GM21825 (cell line): ENCODE measurements at regions not wholly inside any gene's neighbourhood (a gene's known extent, or its start where the extent isn't known, plus 50 kb on each side); places are given as distances from the start of the nearest gene placed in this dataset.
"Not testable (repeated sequence)": the region's sequence is repeated elsewhere in the genome, so short reads cannot be mapped to it uniquely, and the experiment has no call there.

Experiments used
- ATAC-seq: cut with Tn5 transposase; IDR thresholded peaks from one replicate; pipeline ENCODE4 v1.9.1; 2021; ENCODE audit warnings: mild to moderate bottlenecking, moderate library complexity; ENCODE audit not compliant: unreplicated experiment

DNA sequence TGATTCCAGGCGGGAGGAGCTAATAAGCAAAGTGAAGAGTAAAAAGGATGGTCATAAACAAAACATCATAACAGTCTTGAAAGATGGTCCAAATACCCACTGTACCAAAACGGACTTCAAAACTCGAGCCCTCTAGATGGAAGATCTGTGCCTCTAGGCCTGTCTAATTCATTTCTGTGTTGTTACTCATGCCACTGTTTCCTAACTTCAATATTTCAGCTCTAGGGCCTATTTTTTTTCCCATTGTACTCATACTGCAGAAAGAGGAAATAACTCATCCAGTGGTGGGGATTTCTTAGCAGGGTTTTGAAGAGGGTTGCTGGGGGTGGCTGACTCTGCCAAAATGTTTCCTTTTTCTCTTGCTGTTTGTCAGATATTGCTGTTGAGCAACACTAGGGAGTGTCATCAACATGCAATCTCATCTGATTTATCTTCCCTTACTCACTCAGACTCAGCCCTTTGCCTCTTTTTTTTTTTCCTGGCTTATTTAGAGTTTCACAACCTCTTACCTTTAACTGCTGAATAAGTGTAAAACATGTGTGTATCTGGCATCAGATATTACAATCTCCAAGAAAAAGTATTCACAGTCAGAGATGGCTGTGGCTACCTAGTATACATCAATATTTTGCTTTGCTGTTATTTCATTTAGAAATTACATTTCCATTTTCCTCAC is 189.6 kb downstream of the DUSP6 start:
- ATAC-seq, result no peak

- no peak for ATAC-seq
These were observed 190.7 kb downstream of the DUSP6 start for GRCh38 chr12:89161557-89161956.

DNA sequence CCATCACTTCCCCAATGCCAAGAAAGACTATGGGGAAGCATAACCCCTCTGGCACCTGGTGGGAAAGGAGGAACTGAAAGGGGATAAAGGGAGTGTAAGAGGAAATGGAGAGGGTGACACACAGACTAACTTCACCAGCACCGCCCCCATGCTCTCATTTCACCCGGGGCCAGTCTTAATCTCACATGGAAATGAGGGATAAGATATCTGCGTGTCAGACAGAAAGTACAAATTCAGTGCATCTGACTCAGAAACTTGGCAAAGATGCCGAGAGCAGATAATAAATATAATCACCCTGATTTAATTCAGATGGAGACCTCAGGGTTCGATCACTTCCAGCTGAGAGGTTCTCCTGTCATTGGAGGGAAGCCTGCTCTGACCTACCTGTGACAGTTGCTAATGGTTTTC is 191.6 kb downstream of the DUSP6 start:
- no peak for ATAC-seq

- no peak for ATAC-seq
These were observed 194.9 kb downstream of the DUSP6 start for GRCh38 chr12:89157413-89157812.

DNA sequence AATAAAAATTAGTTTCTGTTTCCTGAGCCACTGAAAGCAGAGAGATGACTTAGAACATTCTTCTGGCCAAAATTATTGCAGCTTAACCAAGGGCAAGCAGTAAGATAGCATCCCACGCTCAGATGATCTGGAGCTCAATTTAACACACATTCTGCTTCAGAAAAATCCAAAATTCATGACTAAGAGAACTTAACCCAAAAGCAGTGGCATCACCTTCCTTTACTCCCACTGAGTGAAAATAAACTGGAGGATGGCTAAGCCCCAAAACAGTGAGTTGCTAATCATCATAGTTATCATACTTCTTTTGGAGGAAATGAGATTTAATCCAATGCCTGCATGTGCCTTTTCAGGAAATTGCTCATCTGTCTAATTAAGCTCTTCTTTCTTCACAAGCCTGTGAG is 195.4 kb downstream of the DUSP6 start:
- ATAC-seq, result no peak

DNA sequence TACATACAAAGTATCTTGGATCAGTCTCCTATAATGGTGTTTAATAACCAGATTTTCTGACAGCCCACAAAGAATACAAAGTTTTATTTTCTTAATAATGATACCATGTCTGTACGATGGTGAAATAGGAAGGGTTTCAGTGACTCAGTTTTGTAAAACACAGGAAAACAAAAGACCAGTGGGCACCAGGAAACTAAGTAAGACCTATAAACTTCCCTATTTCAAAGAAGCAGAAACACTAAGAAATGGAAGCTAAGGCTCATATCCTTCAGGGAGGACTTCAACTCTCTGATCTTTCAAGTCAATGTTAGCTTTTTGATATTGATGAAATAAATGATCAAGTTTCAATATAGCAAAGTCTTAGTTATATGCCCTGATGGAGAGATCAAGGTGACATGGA is 196.0 kb downstream of the DUSP6 start:
- no peak for ATAC-seq

DNA sequence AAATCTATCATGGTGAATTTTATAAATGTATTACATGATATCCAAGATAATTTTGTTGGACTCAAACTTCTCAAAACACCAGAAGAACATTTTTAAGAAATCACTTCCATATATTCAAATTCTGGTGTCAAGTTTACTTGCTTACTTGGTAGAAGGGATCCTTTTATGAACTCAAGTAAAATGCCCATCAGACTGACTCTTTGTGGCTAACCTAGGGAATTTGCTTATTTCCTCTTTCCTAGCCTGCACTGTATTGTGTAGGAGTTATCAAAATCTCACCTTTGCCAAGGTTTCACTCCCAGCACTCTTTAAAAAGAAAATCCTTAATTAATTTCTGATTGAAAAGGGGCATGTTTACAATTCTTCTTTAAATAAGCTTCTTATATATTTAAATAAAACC is 196.5 kb downstream of the DUSP6 start:
- ATAC-seq, result no peak

DNA sequence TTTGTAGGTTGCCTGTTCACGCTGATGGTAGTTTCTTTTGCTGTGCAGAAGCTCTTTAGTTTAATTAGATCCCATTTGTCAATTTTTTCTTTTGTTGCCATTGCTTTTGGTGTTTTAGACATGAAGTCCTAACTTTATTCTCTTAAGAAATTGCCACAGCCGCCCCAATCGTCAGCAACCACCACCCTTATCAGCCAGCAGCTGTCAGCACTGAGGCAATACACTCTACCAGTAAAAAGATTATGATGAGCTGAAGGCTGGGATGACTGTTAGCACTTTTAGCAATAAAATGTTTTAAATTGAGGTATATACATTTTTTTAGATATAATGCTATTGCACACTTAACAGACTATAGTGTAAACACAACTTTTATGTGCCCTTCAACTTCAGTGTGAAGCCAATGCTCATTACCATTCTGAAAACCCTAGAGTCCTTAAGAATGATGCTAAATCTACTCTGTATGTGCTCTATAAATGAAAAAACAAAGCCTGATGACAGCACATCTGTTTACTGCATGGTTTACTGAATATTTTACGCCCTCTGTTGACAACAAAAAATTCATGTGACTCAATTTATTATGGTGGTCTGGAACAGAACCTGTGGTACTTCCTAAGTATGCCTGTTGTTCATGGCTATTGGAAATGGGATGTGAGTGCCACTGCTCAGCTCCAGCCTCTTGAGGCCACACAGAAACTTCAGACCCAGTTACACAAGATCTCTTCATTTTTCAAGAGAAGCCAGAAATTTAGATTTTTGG is 197.4 kb downstream of the DUSP6 start:
- ATAC-seq, result no peak

DNA sequence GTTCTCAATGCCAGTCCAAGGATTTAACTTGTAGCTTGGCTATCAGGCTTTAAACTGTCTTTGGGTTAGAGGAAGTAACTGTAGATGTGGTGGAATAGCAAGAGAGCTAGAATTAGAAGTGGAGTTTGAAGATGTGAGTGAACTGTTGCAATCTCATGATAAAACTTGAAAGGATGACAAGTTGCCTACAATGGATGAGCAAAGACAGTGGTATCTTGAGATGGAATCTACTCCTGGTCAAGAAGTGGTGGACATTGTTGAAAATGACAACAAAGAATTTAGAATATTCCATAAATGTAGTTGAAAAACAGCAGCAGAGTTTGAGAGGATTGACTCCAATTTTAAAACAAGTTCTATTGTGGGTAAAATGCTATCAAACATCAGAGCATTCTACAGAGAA is 199.0 kb downstream of the DUSP6 start:
- no peak for ATAC-seq

GRCh38 chr12:89151536-89151935 is 200.8 kb downstream of the DUSP6 start:
- ATAC-seq, result no peak

DNA sequence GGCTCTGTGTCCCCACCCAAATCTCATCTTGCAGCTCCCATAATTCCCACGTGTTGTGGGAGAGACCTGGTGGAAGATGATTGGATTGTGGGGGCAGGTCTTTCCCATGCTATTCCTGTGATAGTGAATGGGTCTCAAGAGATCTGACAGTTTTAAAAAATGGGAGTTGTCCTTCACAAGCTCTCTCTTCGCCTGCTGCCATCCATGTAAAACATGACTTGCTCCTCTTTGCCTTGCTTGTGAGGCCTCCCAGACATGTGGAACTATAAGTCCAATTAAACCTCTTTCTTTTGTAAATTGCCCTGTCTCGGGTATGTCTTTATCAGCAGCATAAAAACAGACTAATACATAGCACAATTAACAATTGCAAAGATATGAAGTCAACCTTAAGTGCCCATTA is 201.5 kb downstream of the DUSP6 start:
- ATAC-seq, result not testable (repeated sequence)

GRCh38 chr12:89140602-89141238 is 211.6 kb downstream of the DUSP6 start:
- ATAC-seq, result no peak

GRCh38 chr12:89140141-89140540 is 212.2 kb downstream of the DUSP6 start:
- ATAC-seq, result no peak

DNA sequence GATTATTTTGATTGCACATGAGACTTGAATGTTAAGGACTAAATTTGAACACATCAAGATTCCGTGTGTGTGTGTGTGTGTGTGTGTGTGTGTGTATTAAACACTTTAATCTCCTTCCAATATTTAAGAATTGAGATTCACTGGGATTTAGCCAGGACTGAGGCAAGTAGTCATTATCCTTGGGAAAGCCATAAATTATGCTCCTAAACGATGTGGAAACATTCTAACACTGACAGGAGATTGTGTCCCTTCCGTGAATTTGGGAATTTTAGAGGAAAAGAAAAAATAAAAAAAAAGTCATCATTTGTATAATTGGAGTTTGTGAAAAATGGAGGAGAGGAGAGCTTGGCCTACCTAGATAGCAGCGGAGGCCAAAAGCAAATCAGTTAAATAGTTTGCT is 212.9 kb downstream of the DUSP6 start:
- ATAC-seq, result no peak

DNA sequence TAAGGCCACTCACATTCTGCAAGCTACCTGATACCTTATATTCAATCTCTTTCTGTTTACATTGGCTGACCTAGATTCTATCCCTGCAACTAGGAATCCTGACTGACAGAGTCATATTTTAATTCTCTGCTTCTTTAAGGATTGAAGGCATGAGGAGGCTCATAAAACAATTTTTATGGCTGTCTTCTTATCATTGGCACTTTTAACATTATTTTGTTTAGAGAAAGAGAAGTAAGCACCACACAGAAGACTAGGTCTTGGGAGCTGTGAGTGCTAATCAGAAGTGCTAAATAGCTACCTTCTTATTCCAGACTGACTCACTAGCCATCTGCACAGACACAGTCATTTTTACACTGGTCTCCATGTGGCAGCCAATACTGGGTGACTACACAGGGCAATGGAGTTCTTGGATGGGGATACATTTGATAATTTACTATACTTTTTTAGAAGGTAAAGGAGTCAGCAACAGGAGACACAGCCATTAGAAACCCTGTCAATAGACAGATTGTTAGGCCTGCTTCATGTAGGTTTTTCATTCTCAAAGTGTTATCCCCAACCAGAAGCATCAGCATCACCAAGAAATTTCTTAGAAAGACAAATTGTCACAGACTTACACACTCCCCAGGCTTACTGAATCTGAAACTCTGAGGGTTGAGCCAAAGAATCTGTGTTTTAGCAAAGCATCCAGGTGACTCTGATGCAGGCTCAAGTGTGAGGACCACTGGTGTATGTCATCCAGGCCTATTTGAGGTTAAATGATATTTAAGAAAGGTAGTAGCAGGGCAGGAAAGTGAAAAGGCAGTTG is 214.1 kb downstream of the DUSP6 start:
- no peak for ATAC-seq

- ATAC-seq, result no peak
These were observed 216.2 kb downstream of the DUSP6 start for GRCh38 chr12:89135976-89136634.

DNA sequence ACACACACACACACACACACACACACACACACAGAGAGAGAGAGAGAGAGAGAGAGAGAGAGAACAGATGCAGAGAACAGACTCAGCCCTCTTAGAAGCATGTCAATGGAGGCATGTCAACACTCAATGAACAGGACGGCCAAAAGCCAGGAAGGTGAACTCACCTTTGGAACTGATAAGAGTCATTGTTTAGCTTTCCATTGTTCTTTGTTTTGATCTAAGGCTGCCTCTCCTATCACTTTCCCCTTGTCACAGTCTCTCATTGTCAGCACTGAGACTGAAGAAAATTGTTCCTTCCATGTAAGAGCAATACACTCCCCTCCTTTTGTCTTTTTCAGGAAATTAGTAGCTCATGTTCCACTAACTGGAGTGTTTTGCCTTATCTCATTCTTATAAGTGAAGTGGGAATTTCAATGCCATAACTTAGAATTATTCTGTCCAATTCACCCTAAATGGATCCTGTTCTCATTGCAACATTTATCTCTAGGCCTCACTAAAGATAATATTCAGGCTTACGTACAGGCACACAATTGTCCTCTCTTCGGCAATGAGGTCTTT is 218.0 kb downstream of the DUSP6 start:
- no peak for ATAC-seq

DNA sequence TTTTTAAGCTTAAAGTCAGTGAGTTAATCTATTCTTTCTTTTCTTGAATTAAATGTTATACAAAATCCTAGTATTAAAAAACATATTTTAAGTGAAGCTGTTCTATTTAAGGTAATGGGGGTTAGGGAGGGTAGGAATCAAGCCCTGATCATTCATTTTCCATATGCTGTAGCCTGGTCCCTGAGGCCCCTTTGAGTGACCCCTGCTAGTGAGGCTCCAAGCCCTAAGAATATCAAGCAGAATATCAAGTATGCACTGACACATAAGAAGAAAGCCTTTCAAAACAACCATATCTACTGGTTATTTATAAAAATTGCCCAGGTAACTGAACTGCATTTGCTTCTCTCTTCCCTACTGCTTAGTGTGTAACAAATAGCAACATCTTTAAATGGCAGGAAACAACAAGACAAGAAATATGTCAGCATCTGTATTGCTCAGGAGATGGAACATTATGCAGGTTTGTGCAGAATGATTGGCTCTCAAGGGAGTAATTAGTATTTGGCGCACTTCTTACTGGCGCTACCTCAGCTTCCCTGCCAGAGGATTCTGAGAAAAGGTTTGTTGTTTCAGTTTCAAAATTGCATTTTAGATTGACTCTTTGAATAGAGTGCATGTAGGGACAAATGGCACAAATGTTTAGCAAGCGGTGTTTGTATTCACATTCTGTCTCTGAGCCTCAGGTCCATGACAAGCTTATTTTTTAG is 223.0 kb downstream of the DUSP6 start:
- ATAC-seq, result no peak

DNA sequence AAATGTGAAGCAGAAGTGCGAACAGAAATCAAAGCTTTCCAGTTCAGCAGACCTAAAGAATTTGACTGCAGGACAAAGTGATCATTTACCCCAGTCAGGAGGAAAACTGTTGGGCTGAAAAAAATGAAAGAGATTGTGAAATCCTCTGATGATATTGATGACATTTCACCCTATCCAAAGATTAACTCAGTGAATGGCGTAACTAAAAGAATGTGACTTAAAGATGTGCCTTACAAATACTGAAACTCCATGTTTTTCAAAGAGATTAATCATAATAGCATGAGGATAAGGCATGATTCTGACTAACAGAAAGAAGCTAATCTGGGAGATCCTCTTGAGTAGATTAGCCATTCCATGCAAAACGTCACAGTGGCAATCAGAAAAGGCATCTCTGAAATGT is 225.6 kb downstream of the DUSP6 start:
- ATAC-seq, result no peak

GRCh38 chr12:89122852-89123251 is 229.4 kb downstream of the DUSP6 start:
- ATAC-seq, result no peak
